ENCODE measurements at regions not wholly inside any gene's neighbourhood (a gene's known extent, or its start where the extent isn't known, plus 50 kb on each side); places are given as distances from the start of the nearest gene placed in this dataset.
"Not testable (repeated sequence)": the region's sequence is repeated elsewhere in the genome, so short reads cannot be mapped to it uniquely, and the experiment has no call there.

DNA sequence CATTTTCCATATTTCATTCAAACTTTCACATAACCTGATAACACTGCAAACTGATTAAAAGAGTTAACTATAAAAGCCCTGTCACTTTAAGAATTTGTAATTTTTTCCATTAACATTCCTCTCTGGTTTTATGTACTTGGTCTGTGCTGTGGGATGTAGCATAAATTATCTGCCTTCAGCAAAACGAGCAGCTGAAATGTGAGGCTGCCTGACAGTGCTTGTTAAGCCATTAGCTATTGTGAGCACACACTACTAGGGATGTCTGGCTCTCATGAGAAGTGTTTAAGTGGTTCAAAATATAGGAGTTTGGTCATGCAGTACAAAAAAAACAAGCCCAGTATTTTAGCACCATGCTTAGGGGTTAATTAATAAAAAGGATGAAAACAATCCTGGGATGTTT is 63.0 kb downstream of the HOXA1 start:
- no peak for DNase-seq (ENCODE audit: low read depth)

DNA sequence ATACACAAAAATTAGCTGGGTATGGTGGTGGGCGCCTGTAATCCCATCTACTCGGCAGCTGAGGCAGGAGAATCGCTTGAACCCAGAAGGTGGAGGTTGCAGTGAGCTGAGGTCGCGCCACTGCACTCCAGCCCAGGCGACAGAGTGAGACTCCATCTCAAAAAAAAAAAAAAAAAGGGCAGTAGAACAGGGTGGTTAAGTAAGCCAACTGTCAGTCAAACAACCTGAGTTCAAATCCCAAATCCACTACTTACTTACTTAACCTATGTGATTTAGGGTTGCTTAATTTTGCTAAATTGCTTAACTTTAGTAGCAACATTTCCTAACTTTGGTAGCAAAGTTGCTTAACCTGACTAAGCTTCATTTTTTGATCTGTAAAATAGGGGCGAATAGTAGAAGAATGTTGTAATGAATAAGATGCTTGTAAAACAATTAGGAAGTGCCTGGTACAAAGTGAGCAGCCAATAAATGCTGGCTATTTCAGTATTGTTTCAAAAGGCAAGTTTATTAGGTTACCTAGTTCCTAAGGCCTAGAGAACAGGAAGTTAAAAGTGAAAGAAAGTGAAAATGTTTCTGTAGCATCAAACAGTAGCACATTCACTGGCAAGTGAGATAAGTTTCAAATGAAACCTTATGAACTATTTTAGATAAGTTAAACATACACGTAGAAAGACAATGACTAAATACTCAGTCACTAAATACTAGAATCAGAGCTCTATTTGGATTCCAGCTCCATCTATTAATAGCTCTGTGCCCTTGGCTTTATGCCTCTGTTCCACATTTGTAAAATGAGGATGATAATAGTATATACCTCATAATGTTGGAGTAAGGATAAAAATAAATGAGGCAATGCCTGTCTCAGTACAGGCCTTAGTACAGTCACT is 64.3 kb downstream of the HOXA1 start:
- peak; percentile 30 for DNase-seq (ENCODE audit: low read depth)

DNA sequence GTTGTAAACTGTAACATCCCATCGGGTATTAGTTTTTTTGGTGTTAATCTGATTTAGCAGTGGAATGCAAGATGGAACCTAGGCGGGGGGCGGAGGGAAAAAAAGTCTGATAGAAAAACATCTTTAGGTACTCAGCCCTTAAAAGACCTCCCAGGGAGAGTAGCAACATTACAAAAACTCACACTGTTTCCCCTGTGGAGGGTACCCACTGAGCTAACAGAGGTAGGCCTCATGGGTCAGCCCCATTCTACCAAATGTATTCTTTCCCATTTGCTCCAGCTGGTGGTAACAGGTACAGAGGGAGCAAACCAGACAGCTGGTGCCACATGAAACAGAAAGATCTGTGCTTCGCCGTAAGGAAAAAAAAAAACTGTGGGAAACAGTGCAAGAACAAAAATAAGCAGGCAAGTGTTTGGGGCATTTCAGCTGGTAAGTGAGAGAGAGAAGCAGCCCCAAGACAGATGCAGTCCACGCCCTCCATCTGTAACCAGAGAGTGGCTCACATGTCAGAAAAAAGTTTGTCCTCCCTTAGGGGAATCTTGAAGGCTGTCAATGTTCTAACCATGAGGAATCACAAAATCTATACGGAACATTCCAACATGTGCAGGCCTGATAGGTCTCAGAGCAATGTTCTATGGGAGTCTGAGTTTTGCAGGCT is 65.3 kb downstream of the HOXA1 start:
- no peak for DNase-seq (ENCODE audit: low read depth)

DNA sequence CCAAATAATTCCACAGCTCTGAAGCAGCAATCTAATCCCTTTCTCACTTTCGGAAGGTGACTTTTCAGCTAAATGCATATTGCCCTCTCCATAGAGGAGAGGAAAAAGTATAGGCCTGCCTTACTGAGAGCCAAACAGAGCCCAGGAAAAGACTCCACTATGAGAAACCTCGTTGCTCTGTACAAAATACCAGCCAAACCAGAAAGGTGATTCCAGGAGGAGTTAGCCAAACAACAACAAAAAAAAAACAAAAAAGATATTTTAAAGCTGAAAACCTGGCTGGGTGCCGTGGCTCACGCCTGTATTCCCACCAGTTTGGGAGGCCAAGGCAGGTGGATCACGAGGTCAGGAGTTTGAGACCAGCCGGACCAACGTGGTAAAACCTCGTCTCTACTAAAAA is 70.5 kb downstream of the HOXA1 start:
- DNase-seq (ENCODE audit: low read depth): no peak

DNA sequence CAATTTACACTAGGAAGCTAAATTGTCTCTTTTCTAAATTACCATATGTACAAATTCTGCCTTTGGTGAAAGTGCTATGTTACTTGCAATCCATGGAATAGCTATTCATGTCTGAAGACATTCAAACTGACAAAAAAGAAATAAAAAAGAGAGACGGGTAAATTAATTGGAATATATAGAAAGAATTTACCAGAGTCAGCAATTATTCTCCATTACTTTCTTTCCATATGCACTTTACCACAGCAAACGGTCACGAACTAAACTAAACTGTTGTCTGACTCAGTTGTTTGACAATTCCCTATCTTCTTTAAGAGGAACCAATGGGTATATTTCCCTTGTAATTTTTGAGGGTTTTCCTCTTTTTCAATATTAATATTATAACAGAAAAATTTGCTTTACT is 85.7 kb downstream of the HOXA1 start:
- no peak for DNase-seq (ENCODE audit: low read depth)

DNA sequence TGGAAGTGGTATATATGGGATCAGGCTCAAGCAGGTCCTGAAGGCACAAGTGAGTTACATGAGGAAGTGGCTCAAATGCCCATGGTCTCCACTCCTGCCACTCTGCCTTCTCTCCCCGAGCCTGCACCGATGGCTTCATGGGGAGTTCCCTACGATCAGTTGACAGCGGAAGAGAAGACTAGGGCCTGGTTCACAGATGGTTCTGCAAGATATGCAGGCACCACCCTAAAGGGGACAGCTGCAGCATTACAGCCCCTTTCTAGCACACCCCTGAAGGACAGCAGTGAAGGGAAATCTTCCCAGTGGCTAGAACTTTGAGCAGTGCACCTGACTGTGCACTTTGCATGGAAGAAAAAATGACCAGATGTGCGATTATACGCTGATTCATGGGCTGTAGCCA is 95.3 kb downstream of the HOXA1 start:
- DNase-seq (ENCODE audit: low read depth): no peak

DNA sequence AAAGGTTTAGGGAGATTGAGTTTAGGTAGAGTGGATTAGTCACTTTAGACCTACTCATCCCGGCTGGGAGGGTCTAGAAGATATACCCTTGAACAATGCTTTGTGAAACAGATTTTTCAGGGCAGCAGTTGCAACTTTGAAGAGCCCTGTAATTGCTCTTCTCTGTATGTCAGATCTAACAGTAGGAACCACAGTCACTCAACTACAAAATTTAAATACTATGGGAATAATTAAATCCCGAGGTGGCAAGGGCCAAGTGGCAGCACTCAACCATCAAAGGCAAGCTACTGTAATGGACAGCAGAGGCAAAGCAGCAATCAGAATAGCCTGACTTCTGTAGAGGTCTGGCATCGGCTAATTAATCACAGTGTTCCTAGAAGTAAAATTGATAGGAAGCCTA is 97.5 kb downstream of the HOXA1 start:
- not testable (repeated sequence) for DNase-seq (ENCODE audit: low read depth)

DNA sequence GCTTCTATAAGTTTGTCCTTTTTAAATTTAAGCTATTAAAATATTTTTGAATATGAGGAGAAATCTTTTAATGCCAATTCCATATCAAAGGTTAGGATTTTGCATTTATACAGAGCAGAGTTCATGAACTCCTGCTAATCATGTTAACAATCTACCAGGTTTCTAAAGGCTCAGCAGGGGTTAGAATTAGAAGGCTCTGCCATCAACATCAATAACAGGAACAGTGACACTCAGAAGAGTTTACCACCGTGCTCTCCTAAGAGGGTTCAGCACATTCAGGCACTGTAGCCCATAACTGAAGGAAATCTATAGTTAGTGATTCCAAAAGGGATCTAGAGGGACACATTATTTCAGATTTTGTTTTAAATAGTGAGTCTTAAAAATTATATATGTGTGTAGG is 100.1 kb downstream of the HOXA1 start:
- no peak for DNase-seq (ENCODE audit: low read depth)

DNA sequence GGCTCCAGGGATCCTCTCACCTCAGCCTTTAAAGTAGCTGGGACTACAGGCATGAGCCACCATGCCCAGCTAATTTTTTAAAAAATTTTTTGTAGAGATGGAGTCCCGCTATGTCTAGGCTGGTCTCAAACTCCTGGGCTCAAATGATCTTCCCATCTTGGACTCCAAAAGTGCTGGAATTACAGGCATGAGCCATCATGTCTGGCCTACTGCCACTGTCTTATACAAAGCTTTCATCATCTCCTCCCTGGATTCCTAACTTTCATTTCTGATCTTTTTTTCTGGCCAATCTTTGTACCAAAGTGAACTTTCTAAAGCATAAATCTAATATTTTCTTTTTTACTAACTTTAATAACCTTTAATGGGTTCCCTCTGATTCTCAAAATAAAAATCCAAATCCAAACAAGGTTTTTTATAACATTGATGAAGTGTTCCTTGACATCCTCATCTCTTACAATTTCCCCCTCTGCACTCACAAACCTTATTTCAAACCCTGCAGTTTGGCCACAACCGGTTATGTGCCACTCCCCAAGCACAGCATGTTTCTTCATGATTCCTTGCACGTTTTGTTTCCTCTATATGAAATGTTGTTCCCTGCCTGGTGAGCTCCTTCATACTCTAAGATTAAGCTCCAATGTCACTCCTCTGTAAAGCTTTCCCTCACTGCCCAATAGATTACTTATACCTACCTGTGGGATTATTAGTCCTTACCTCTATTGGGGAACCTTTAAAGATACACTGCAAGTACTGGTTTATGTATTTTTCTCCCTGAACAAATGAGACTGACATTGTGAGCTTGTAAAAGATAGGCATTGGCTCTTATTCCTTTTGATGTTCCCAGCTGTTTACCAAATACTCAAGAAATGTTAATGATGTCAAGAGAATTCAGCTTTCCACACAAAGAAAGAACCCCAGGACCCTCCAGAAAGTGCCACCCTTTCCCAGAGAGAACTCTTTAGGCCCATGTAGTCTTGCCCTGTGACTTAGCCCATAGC is 101.7 kb downstream of the HOXA1 start:
- no peak for DNase-seq (ENCODE audit: low read depth)

DNA sequence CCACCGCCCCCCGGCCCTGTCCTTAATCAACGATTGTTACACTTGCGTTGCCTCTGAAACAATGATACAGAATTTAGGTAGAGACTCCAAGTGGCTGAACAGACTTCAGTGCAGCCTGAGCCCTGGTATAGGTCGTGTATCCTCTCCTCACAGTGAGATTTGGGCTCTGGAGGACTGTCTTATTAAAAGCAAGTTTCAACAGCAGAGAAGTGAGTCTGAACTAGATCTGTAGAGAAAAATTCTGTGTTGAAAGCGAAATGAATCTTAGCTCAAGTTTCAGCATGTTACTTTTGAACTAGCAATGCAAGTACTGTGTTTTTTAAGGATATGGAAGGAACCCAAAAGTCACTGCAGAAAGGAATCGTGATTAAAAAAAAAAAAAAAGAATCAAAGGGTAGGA is 103.1 kb downstream of the HOXA1 start:
- DNase-seq (ENCODE audit: low read depth): no peak

DNA sequence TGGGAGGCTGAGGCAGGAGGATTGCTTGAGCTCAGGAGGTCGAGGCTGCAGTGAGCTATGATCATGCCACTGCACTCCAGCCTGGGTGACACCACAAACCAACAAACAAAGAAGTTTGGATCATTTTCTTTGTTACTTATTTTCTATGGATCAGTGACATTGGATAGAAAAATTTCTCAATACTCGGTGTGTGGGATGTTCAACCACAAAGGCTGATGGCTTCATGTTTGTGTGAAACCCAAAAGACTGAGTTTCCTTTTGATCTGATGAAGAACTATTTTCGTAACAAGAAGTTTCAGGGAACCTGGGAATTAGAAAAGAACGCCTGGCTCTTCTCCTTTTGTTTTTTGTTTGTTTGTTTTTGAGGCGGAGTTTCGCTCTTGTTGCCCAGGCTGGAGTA is 104.0 kb downstream of the HOXA1 start:
- no peak for DNase-seq (ENCODE audit: low read depth)

DNA sequence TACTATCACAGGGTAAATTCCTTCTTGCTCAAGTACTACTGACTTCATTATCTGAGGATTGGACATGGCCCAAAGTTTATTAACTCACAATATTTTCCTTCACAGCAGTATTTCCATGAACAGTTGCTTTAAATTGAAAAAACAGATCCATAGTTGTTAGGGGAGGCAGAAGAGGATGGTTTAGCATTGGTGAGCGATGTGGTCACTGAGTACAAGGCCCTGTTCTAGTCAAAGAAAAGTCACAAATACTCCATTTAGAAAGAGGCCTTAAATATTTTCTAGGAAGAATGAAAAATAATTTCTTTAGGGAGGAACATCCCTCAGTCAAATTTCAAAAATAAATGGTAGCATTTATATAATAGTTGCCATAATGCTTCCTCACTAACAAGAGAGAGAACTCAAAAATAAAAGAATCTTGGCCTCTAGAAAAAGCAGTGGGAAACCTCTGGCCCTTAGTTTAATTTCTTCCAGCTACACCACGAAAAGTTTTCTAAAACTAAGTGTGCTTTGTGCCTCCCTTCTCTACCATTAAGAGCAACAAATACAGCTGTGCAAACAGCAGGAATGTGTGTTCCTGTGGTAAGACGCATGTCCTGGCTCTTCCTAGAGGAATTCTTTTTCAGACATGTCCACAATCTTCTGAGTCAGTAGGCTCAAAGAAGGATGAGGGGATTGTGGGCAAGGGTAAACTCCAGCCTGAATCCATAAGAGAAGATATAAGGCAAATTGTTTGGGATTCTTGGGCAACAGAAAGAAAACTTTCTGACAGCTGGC is 105.7 kb downstream of the HOXA1 start:
- DNase-seq (ENCODE audit: low read depth): no peak

DNA sequence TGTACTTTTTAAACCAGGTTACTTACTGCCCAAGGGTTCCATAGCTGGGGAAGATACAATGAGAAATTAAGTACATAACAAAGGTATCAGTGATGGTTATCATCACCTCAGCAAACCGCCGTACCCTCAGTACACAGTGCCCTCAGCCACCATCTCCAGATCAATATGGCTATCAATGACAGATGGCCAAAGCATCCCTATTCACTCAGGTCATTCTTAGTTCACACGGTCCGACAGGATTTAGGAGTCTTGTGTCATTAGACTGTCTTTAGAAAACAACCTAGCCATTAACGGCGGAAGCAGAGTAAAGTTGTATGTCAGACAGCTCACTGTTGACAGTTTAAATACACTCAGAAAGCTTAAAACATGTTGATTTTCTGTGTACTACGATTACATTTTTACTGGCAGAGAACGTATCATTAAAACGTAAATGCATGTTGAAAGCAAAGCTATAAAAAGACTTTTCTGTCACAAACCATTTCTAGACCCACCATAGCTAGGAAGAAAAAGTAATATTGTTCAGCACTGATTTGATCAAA is 106.9 kb downstream of the HOXA1 start:
- no peak for DNase-seq (ENCODE audit: low read depth)

DNA sequence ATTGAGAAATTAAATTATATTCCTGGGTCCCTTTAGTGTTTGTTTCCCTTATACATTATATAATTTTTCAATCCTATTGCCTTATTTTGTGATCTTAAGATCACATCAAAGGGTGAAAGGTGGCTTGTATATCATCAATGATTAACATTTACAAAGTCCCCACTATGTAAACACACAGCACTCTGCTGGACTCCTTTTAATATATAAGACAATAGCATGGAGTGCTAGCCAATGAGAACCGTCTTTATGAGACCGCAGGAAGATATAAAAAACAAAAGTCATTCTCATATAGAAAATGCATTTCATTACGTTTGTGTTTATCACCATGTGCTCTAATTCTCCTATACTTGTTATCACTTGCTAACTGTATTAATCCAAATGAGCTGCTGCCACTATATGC is 108.5 kb downstream of the HOXA1 start:
- no peak for DNase-seq (ENCODE audit: low read depth)

DNA sequence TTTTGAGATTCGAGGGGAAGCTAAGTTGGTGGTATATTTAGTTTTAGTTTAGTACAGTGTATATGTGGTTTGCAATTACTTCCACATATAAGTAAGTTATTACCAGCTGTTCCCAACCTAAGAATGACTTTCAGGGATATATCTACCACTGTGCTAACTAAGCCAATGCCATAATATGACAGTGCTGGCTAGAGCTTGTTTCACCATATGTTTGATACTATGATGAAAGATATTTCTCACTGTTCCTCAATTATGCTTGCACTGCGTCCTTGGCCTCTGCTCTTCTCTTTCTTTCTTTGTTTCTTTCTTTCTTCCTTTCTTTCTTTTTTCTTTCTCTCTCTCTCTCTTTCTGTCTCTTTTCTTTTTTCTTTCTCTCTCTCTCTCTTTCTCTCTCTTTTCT is 113.8 kb upstream of the SKAP2 start:
- DNase-seq (ENCODE audit: low read depth): no peak

DNA sequence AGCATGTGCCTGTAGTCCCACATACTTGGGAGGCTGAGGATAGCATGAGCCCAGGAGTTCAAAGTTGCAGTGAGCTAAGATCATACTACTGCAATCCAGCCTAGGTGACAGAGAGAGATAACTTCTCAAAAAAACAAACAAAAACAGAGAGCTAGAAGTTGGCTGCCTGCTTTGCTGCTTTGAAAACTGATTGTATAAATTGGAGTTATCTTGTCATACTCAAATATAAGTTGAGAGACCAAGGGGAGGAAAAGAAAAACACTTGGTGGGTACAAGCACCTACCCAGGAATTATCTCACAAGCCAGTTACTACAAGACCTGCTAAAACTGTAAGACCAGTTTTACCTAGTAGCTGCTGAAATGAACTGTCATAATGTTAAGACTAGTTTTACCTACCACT is 112.5 kb upstream of the SKAP2 start:
- no peak for DNase-seq (ENCODE audit: low read depth)

DNA sequence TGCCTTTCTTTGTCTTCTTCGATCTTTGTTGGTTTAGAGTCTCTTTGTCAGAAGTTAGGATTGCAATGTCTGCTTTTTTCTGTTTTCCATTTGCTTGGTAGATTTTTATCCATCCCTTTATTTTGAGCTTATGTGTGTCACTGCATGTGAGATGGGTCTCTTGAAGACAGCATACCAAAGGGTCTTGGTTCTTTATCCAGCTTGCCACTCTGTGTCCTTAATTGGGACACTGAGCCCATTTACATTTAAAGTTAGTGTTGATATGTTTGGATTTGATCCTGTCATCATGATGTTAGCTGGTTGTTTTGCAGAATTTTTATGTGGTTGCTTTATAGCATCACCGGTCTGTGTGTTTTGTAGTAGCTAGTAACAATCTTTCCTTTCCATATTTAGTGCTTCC is 107.5 kb upstream of the SKAP2 start:
- not testable (repeated sequence) for DNase-seq (ENCODE audit: low read depth)

DNA sequence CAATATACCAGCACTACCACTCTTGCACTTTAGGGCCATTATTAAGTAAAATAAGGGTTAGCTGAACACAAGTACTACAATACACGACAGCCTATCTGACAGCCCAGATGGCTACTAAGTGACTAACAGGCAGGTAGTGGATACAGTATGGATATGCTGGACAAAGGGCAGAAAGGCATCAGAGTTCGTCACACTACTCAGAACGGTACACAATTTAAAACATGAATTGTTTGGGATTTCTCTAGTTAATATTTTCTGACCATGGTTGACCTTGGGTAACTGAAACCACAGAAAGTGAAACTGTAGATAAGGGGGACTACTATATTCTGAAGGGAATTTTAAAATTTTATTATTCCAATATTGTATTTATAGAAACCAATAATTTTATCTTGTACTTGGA is 101.3 kb upstream of the SKAP2 start:
- no peak for DNase-seq (ENCODE audit: low read depth)

DNA sequence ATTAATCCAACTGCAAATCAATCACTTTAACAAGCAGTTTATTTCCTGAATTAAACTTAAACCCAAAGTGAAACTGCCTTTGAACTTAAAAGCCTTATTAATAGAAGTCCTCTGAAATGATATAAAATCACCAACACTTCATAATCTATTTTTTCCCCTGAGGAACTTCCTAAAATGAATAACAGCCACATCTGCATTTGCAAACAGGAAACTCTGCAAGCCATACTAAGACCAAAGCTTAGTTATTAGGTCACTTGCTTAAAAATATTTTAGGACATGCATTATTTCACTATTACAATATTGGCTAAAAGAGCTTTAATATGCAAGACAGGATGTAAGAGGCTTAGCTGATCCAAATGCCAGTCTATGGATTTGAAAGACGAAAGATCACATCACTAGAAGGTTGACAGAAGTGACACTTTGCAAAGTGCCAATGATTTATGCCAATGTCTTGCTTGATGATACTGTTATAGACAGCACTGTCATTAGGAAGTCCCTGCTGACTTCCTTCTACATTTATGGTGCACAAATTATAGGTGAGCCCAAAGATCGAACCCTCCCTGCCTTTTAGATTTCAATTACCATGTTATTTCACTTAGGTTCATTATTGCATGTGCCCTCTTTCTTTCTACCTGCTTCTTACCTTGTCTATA is 99.9 kb upstream of the SKAP2 start:
- no peak for DNase-seq (ENCODE audit: low read depth)

DNA sequence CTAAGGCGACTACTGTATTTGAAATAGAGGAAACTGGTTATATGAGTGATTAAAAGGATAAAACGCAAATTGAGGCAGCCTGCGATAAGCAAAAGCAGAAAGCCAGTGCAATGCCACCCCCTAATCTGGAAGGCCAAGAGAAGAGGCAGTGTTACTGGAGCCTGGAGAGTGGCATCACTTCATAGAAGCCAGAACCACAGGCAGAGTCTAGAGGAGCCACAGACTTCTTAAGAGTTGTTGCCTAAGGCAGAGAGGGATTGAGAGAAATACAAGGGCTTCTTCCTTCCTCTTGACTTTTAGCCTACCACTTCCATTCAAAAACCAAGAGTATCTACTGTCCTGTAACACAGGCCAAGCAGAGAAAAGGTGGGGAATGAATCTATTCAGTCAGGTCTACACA is 94.9 kb upstream of the SKAP2 start:
- no peak for DNase-seq (ENCODE audit: low read depth)

DNA sequence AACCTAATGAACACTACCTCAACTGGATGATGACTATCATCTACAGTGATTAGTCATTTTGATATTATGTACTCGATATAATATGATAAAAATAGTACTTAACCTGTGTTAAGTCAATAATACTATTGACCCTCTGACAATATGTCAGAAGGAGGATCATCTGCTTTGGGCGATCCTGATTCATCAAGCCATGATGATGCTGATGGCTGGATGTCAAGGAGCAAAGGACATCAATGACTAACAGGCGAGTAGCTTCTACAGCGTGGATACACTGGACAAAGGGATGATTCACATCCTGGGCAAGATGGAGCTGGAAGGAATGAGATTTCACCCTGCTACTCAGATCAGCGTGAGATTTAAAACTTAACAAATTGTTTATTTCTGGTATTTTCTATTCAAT is 94.4 kb upstream of the SKAP2 start:
- DNase-seq (ENCODE audit: low read depth): peak; percentile 48
